LNCAP (cell line): ENCODE measurements at regions not wholly inside any gene's neighbourhood (a gene's known extent, or its start where the extent isn't known, plus 50 kb on each side); places are given as distances from the start of the nearest gene placed in this dataset.

Source experiments
- TF ChIP-seq, protein P1 (sequence below): fragments of 450-650 bp; IDR thresholded peaks from 2 replicates; pipeline ENCODE4 v1.5.1; 2017; ENCODE audit warnings: mild to moderate bottlenecking

DNA sequence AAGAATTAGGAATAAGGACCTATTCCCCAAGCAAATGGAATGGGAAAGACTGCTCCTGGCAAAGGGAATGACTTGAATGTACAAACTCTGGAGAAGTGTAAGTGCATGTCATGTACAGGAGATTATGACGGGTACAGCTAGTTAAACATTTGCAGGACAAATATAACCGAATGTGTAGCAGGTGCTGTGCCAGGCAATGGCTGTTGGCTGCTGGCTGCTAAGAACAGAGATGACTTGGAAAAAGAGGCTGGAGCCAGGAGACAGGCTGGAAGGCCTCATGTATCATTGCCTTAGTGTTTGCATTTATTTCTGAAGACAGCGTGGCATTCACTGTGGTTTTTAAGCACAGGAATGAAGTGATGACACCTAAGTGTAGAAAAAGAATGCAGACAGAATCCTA, 136.8 kb downstream of the TTC8 start:
- TF ChIP-seq, protein P1, sequence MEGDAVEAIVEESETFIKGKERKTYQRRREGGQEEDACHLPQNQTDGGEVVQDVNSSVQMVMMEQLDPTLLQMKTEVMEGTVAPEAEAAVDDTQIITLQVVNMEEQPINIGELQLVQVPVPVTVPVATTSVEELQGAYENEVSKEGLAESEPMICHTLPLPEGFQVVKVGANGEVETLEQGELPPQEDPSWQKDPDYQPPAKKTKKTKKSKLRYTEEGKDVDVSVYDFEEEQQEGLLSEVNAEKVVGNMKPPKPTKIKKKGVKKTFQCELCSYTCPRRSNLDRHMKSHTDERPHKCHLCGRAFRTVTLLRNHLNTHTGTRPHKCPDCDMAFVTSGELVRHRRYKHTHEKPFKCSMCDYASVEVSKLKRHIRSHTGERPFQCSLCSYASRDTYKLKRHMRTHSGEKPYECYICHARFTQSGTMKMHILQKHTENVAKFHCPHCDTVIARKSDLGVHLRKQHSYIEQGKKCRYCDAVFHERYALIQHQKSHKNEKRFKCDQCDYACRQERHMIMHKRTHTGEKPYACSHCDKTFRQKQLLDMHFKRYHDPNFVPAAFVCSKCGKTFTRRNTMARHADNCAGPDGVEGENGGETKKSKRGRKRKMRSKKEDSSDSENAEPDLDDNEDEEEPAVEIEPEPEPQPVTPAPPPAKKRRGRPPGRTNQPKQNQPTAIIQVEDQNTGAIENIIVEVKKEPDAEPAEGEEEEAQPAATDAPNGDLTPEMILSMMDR, result no peak

DNA sequence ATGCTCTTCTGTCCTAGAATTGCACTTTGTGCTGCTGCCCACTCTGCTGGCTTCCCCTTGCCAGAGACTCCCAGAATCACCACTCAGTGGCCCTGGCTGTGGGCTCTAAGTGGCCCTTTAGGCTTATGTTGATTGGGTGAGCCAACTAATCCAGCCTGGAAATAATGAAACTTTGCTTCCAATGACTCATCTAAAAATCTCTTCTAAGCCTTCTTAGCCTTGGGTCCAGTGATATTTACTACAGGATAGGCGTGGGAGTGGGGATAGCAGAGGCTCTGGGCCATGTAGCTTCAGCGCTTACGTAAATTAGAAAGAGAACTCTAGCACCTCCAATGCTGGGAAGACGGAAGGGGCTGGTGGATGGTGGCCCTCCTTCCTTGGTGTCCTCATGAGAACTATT, 137.9 kb downstream of the TTC8 start:
- TF ChIP-seq, protein P1, result no peak

DNA sequence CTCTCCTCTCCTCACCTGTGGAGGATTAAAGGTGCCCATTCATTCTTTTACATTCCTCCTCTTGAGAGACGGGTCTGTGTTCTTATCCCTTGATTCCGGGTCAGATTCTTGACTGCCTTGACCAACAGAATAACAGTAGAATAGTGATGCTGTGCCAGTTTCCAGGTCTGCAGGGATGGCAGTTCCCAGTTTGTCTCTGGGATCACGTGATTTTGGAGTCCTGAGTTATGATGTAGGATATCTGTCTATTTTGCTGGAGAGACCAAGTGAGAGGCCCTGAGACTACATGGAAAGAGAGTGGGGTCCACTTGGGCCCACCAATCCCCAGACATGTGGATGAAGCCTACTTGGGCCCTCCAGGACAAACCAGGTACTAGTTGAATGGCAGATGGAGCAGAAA, 142.8 kb downstream of the TTC8 start:
- TF ChIP-seq, protein P1, result no peak

DNA sequence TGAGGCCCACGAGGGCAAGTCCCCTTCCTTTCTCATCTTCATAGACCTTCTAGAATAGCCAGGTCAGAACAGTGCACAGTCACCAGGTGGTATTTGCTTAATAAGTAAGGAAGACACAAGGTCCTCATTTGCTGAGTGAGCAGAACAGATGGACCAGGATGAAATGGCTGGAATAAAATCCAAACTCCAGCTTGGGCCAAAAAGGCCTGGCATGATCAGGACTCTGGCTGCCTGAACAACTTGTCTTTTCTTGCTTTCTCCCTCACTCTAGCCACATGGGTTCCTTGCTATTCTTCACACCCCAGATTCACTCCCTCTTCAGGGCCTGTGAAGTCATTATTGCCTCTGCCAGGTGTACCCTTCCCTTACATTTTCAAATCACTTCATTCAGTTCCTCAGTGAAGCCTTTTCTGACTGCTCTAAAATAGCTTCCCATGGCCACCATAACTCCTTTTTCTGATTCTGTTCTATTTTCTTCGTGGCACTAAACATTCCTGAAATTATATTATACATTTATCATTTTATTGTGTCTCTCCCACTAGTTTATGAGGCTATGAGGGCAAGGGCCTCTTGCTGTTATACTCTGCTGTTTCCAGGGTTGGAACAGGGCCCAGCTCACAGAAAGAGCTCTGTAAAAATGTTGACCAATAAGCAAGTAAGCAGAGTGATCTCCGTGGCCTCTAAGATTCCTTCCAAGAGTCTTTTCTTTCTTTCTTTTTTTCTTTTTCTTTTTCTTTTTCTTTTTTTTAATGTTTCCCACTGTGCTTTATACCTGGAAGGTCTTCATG, 150.8 kb downstream of the TTC8 start:
- TF ChIP-seq, protein P1, result no peak

DNA sequence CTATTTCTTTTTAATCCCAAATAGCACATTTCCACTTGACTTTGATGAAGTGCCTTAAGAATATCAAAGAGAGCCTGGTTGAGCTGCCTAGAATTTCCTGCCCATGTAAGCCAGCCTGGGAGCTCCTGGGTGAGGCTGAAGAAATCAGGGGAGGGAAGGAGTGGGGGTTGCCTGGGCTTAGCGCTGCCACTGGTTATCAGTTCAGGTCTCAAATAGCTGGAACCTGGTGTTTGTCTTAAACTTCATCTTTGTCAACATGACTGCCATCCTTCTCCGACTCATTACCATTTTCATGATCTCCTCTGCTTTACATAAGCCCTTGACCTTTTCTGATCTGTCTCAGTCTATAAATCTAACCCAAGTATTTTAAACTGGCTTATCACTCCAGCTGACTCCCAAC, 151.5 kb downstream of the TTC8 start:
- TF ChIP-seq, protein P1, result no peak

DNA sequence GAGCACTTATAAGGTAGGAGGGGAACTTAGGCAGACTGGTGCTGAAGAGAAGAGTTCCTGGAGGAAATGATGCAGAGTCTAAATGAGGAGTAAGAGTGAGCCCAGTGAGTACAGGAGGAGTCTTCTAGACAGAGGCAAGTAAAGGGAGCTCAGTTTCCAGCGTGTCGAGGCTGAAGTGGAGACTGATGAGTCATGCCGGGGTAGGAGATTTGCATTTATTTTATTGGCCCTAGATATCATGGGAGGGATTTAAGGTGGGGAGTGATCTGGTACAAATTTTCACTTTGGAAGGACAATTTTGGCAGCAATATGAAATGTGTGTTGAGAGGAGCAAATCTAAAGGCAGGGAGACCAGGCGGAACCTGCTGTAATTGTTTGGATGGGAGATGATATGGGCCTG, 157.5 kb downstream of the TTC8 start:
- TF ChIP-seq, protein P1, result no peak

DNA sequence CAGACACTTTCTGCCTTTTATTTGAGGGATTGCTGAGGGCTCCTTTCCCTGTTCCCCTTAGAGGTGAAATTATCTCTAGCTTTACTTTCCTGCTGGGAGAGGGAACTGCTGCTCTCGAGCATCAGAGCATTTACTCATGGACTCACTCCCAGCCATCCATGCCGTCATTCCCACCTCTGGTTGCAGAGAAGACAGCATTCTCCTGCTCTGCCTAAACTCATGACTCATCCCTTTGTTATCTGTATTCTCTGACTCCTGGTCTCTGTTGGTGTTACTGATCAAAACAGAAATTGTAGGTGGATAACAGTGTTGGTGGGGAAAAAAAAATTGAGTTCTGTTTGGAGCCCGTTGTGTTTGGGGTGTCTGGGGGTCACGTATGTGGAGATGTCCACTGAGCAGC, 159.3 kb downstream of the TTC8 start:
- TF ChIP-seq, protein P1, result no peak

DNA sequence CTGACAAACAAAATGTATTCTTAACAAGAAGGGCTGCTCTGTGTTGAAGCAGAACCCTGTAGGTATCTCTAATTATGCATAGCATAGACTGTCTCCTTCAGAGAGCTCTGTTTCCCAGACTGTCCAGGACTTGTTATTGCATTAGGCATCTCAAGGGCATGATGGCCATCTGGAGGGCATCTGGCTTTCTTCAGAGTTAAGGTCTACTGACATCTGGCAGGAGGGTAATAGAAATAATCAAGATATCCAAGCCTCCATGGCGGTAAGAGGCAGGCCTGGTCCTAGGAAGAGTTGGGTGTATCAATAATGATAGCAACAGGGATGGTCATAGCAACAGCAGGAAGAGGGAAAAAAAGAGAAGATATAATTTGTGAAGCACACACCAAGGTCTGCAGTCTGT, 161.2 kb downstream of the TTC8 start:
- TF ChIP-seq, protein P1, result no peak
